ENCODE measurements at regions not wholly inside any gene's neighbourhood (a gene's known extent, or its start where the extent isn't known, plus 50 kb on each side); places are given as distances from the start of the nearest gene placed in this dataset.
A peak's percentile ranks its signal among the peaks of the same experiment; 100 is the strongest.
"Not testable (repeated sequence)": the region's sequence is repeated elsewhere in the genome, so short reads cannot be mapped to it uniquely, and the experiment has no call there.

- Histone ChIP-seq H3K4me2 (no peak overlapping the region), H3K27me3 (no peaks in the 10 kb centered on the region), H3K4me1 (no peaks in the 10 kb centered on the region; a peak in 1 of 20 replicates), H4K20me1 (no peaks in the 10 kb centered on the region), H3K27ac (no peak overlapping the region), H3K9ac (no peak overlapping the region), H3K4me3 (no peak overlapping the region), H3K9me3 (replicated peaks in 1 of 11) (peaks cover 15 to 35% (median 26%) of the 10 kb centered on the region in 11 experiments), H3K36me3 (no peaks in the 10 kb centered on the region)
- TF ChIP-seq Cebpa-rat (IDR thresholded peaks at IDR 0.05) = peak in 4 of 11 experiments; percentile 15 to 39 (median 29); a peak in 2 of 22 replicates
Observed at GRCh38 chr20:48445827-48446226, 382.0 kb downstream of the PREX1 start.

GRCh38 chr20:48444249-48444648, 383.6 kb downstream of the PREX1 start:
- TF ChIP-seq Cebpa-rat (IDR thresholded peaks at IDR 0.05) = no peak

GRCh38 chr20:48440916-48441315, 386.9 kb downstream of the PREX1 start:
- Histone ChIP-seq H3K36me3 (no peaks in the 10 kb centered on the region), H4K20me1 (no peaks in the 10 kb centered on the region), H3K4me2 (no peak overlapping the region), H3K9me3 (replicated peaks in 1 of 11) (peaks cover 15 to 39% (median 28%) of the 10 kb centered on the region in 11 experiments), H3K27ac (no peak overlapping the region), H3K9ac (no peak overlapping the region), H3K4me1 (no peaks in the 10 kb centered on the region), H3K4me3 (no peak overlapping the region), H3K27me3 (no peaks in the 10 kb centered on the region)
- peak in 4 of 11 experiments; percentile 23 to 56 (median 41); a peak in 2 of 22 replicates for TF ChIP-seq Cebpa-rat (IDR thresholded peaks at IDR 0.05)

More at GRCh38 chr20:48444249-48444648, 383.6 kb downstream of the PREX1 start:
- Histone ChIP-seq H3K27ac (no peak overlapping the region), H4K20me1 (no peaks in the 10 kb centered on the region), H3K4me1 (no peaks in the 10 kb centered on the region; a peak in 1 of 20 replicates), H3K36me3 (no peaks in the 10 kb centered on the region), H3K4me3 (no peak overlapping the region), H3K4me2 (no peak overlapping the region), H3K9ac (no peak overlapping the region), H3K27me3 (no peaks in the 10 kb centered on the region), H3K9me3 (replicated peaks in 1 of 11) (peaks cover 15 to 37% (median 28%) of the 10 kb centered on the region in 11 experiments)

DNA sequence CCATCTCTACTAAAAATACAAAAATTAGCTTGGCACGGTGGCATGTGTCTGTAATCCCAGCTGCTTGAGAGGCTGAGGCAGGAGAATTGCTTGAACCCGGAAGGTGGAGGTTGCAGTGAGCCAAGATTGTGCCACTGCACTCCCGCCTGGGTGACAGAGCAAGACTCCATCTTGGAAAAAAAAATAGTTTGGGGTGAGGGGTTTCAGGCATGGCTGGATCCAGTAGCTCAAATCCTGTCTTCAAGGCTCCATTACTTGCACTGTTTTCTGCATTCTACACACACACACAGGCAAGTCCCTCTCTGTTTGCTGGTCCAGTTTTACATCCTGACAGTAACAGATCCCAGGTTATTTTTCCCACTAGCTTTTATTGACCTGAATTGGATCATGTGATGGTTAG, 387.5 kb downstream of the PREX1 start:
- H3K9ac ChIP-seq, H3K4me1 ChIP-seq, H3K4me3 ChIP-seq, H4K20me1 ChIP-seq, H3K27me3 ChIP-seq, H3K36me3 ChIP-seq, H3K27ac ChIP-seq, H3K4me2 ChIP-seq: not testable (repeated sequence)
- peaks cover 15 to 37% (median 27%) of the 10 kb centered on the region in 11 experiments for H3K9me3 ChIP-seq (replicated peaks in 1 of 11)

DNA sequence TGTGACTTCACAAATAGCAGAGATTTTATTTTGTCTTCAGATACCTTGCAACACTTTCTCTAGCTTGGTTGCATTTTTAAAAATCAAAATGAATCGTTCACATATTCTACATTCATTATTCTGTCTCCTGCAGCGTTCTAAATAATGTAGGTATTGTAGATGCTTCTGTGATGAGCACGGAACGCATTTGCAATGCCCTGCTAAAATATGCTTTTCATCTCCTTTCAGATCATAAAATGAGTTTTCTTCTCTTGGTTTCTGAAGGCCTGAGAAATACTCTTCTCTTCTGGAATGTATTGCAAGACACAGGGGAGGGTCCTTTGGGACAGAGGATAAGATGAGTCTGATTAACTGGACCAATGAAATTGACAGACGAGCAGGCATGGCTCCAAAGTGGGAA, 390.7 kb downstream of the PREX1 start:
- no peak overlapping the region for H3K4me3 ChIP-seq
- H3K27ac ChIP-seq = no peak overlapping the region
- no peaks in the 10 kb centered on the region for H4K20me1 ChIP-seq
- H3K27me3 ChIP-seq = no peaks in the 10 kb centered on the region
- H3K4me2 ChIP-seq = no peak overlapping the region
- TF ChIP-seq Cebpa-rat (IDR thresholded peaks at IDR 0.05) = no peak
- no peaks in the 10 kb centered on the region for H3K36me3 ChIP-seq
- peaks cover 0 to 4% (median under 1%) of the 10 kb centered on the region in 10 experiments; a peak in 4 of 20 replicates for H3K4me1 ChIP-seq
- H3K9ac ChIP-seq = no peak overlapping the region
- peaks cover 0 to 19% (median 10%) of the 10 kb centered on the region in 11 experiments; a peak in 14 of 22 replicates for H3K9me3 ChIP-seq (replicated peaks in 1 of 11)

DNA sequence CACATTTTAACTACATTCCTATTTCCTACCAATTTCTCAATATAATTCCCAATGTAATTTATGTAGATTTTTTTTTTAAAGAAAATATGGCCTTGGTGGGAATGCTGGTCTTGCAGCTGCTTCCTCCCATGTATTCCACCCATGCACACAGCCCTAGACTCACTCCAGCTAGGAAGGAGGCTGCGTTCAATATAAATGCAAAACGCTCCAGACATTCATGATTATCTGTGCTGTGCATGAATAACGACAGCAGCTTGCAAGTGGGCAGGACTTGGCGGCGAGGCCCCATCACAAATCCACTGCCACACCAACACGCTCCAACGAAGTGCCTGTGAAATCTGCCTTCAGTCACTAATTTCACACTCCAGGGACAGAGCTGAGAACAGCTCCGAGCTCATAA, 391.2 kb downstream of the PREX1 start:
- not testable (repeated sequence) for H3K4me3 ChIP-seq, H3K27ac ChIP-seq, H3K36me3 ChIP-seq, H3K9ac ChIP-seq, H4K20me1 ChIP-seq, H3K27me3 ChIP-seq, H3K4me2 ChIP-seq, H3K4me1 ChIP-seq
- peaks cover 4 to 21% (median 15%) of the 10 kb centered on the region in 11 experiments; a peak in 21 of 22 replicates for H3K9me3 ChIP-seq (replicated peaks in 1 of 11)

DNA sequence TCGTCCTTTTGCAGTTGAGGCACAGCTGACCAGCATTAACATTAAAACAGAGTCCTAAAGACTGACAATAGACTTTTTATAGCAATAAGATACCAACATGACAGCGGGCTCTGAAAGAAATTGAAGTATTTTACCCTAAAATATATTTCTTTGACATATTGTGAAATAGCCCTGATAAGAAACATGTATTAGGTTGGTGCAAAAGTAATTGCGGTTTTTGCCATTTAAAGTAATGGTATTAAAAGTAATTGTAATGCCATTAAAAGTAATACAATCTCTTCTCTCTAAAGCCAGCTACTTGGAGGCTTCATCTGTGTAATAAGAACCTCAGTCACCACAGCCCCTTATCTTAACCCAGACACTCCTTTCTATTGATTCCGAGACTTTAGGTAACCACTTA, 394.6 kb downstream of the PREX1 start:
- peaks cover 13 to 38% (median 31%) of the 10 kb centered on the region in 11 experiments; a peak in 21 of 22 replicates for H3K9me3 ChIP-seq (replicated peaks in 1 of 11)
- no peaks in the 10 kb centered on the region for H3K36me3 ChIP-seq
- H3K27ac ChIP-seq = no peak overlapping the region
- no peak for TF ChIP-seq Cebpa-rat (IDR thresholded peaks at IDR 0.05)
- H3K4me2 ChIP-seq = no peak overlapping the region
- H3K4me3 ChIP-seq = no peak overlapping the region
- H3K4me1 ChIP-seq = peaks cover 0 to 22% (median 3%) of the 10 kb centered on the region in 10 experiments; a peak in 5 of 20 replicates
- H4K20me1 ChIP-seq = no peaks in the 10 kb centered on the region
- no peak overlapping the region for H3K9ac ChIP-seq
- no peaks in the 10 kb centered on the region for H3K27me3 ChIP-seq

DNA sequence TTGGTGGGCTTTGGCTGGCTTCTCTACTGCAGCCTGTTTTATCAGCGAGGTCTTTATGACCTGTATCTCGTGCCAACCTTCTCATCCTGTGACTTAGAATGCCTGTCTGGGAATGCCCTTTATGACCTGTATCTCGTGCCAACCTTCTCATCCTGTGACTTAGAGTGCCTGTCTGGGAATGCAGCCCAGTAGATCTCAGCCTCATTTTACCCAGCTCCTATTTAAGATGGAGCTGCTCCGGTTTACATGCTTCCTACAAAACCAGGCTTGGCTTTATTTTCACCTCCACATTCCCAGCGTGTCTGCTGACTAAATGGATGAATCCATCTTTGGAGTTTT, 395.3 kb downstream of the PREX1 start:
- Histone ChIP-seq H3K4me3 (no peak overlapping the region), H3K4me2 (peak overlapping the region in 2 of 11 experiments; percentile 11 to 63; a peak in 2 of 22 replicates), H3K27ac (no peak overlapping the region), H3K9ac (no peak overlapping the region), H3K27me3 (no peaks in the 10 kb centered on the region), H3K9me3 (replicated peaks in 1 of 11) (peaks cover 13 to 38% (median 31%) of the 10 kb centered on the region in 11 experiments; a peak in 21 of 22 replicates), H3K36me3 (no peaks in the 10 kb centered on the region), H4K20me1 (no peaks in the 10 kb centered on the region), H3K4me1 (peaks cover 0 to 22% (median 3%) of the 10 kb centered on the region in 10 experiments; a peak in 5 of 20 replicates)
- TF ChIP-seq Cebpa-rat (IDR thresholded peaks at IDR 0.05) = no peak

DNA sequence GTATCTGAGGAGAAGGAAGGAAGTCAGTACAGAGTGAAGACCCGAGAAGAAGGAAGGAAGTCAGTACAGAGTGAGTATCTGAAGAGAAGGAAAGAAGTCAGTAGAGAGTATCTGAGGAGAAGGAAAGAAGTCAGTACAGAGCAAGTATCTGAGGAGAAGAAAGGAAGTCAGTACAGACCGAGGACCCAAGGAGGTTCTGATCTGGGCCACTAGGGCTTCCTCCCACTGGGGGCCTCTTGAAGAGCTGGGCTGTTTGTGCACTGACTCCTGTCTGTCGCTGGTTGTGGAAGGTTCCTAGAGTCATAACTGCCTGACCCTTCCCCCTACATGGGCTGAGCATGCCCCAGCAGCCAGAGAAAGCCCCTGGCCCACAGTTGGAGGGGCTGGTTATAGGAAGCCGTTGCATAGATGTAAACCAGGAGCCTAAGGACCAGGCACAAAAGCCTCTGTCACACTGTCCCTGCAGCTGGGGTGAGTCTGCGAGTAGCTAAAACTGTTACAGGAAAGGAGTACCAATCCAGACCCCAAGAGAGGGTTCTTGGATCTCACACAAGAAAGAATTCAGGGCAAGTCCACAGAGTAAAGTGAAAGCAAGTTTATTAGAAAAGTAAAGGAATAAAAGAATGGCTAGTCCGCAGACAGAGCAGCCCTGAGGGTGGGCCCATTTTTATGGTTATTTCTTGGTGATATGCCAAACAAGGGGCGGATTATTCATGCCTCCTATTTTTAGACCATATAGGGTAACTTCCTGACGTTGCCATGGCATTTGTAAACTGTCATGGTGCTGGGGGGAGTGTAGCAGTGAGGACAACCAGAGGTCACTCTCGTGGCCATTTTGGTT, 395.9 kb downstream of the PREX1 start:
- Histone ChIP-seq H3K9ac (no peak overlapping the region), H3K4me2 (peak overlapping the region in 4 of 11 experiments; percentile 11 to 63 (median 26); a peak in 4 of 22 replicates), H3K9me3 (replicated peaks in 1 of 11) (peaks cover 13 to 38% (median 31%) of the 10 kb centered on the region in 11 experiments; a peak in 21 of 22 replicates), H3K4me3 (no peak overlapping the region), H3K27ac (peak overlapping the region in 5 of 11 experiments; percentile 30 to 56 (median 51); a peak in 8 of 22 replicates), H3K27me3 (no peaks in the 10 kb centered on the region), H3K4me1 (peaks cover 0 to 27% (median 5%) of the 10 kb centered on the region in 10 experiments; a peak in 9 of 20 replicates), H3K36me3 (no peaks in the 10 kb centered on the region), H4K20me1 (no peaks in the 10 kb centered on the region)
- no peak for TF ChIP-seq Cebpa-rat (IDR thresholded peaks at IDR 0.05)

Measured in BLaER1 treated with 17β-estradiol and CSF1 and Interleukin-3, amounts not matched to agents 10 nM and 100 nM (cell line).